CD4-positive, alpha-beta memory T cell (primary cell): ENCODE measurements at regions not wholly inside any gene's neighbourhood (a gene's known extent, or its start where the extent isn't known, plus 50 kb on each side); places are given as distances from the start of the nearest gene placed in this dataset.
"Not testable (repeated sequence)": the region's sequence is repeated elsewhere in the genome, so short reads cannot be mapped to it uniquely, and the experiment has no call there.

Experiments
- CTCF ChIA-PET: fragments of 350-600 bp; sonication (Branson Sonifier 250); formaldehyde crosslinking; loops from one replicate; lab custom pipeline; 2021; ENCODE audit warnings: inconsistent platforms; ENCODE audit not compliant: partially characterized antibody; lab: Charles Lee
- POLR2A ChIA-PET: fragments of 350-600 bp; sonication (Branson Sonifier 250); formaldehyde crosslinking; loops from one replicate; lab custom pipeline; 2021; ENCODE audit not compliant: partially characterized antibody; lab: Charles Lee
- DNase-seq, 5 donors: peaks; one replicate each; pipeline versions ENCODE4 v3.0.0 to v3.0.0-alpha.2; 2020 to 2022; ENCODE audit warnings: mixed read lengths in 1 of 5
- H3K27ac ChIP-seq: one replicate; pipeline ENCODE4 v1.7.0; 2013; ENCODE audit warnings: low read depth, low read length
- H3K27me3 ChIP-seq: 2 replicates; pipeline ENCODE4 v1.7.0; 2013; ENCODE audit warnings: mild to moderate bottlenecking, low read length, moderate library complexity; ENCODE audit not compliant: insufficient read depth
- H3K36me3 ChIP-seq: 2 replicates; pipeline ENCODE4 v1.7.0; 2013; ENCODE audit warnings: mild to moderate bottlenecking, low read length, moderate library complexity; ENCODE audit not compliant: insufficient read depth
- H3K4me1 ChIP-seq: 2 replicates; pipeline ENCODE4 v1.7.0; 2013; ENCODE audit warnings: mild to moderate bottlenecking, low read length, moderate library complexity; ENCODE audit not compliant: insufficient read depth
- H3K4me3 ChIP-seq, 2 donors: one replicate each; pipeline ENCODE4 v1.7.0; 2013; ENCODE audit warnings: low read length in 2 of 2, mild to moderate bottlenecking in 1 of 2
- H3K9me3 ChIP-seq, 2 donors: one replicate each; pipeline ENCODE4 v1.7.0; 2013; ENCODE audit warnings: low read length in 2 of 2, control low read depth in 1 of 2; ENCODE audit not compliant: control insufficient read depth in 1 of 2
- H3K27ac Mint-ChIP-seq, 7 donors: one replicate each; pipeline ENCODE4 v1.8.0; 2020 to 2021; ENCODE audit warnings: mixed read lengths in 7 of 7, mild to moderate bottlenecking in 6 of 7, inconsistent platforms in 3 of 7, moderate library complexity in 3 of 7
- H3K27me3 Mint-ChIP-seq, 2 donors: one replicate each; pipeline ENCODE4 v1.8.0; 2020 to 2021; ENCODE audit warnings: mixed read lengths in 2 of 2
- H3K36me3 Mint-ChIP-seq, 2 donors: one replicate each; pipeline ENCODE4 v1.8.0; 2020 to 2021; ENCODE audit warnings: mixed read lengths in 2 of 2, inconsistent platforms in 1 of 2, mild to moderate bottlenecking in 1 of 2
- H3K4me1 Mint-ChIP-seq, 4 donors: one replicate each; pipeline ENCODE4 v1.8.0; 2020 to 2021; ENCODE audit warnings: mixed read lengths in 4 of 4, mild to moderate bottlenecking in 1 of 4
- H3K4me3 Mint-ChIP-seq, 8 donors: one replicate each; pipeline ENCODE4 v1.8.0; 2020 to 2021; ENCODE audit warnings: mixed read lengths in 8 of 8, mild to moderate bottlenecking in 7 of 8, moderate library complexity in 6 of 8, inconsistent platforms in 3 of 8
- H3K9me3 Mint-ChIP-seq, 8 donors: one replicate each; pipeline ENCODE4 v1.8.0; 2020 to 2021; ENCODE audit warnings: mixed read lengths in 8 of 8, mild to moderate bottlenecking in 5 of 8, inconsistent platforms in 3 of 8, moderate library complexity in 1 of 8
- intact Hi-C: fragments of 100-400 bp; cut with micrococcal nuclease; formaldehyde crosslinking; loops from one replicate; pipeline ENCODE4 v1.15.1; 2023

GRCh38 chr1:209202321-209202720 is 381.2 kb upstream of the CAMK1G start:
- H3K36me3 Mint-ChIP-seq, H3K36me3 ChIP-seq, H3K4me1 ChIP-seq, H3K4me3 ChIP-seq, H3K9me3 Mint-ChIP-seq, intact Hi-C loops, H3K9me3 ChIP-seq, H3K27me3 ChIP-seq, DNase-seq, H3K4me1 Mint-ChIP-seq, H3K4me3 Mint-ChIP-seq, H3K27ac ChIP-seq, H3K27ac Mint-ChIP-seq, POLR2A ChIA-PET: not testable (repeated sequence)
- CTCF ChIA-PET: interaction anchor here (1.1 to 2.8 kb wide), 5 partner anchors 10 to 364 kb away, joined by 4 to 13 read pairs (median 5); no protein-coding TSS in a partner anchor
- H3K27me3 Mint-ChIP-seq: peaks cover 12 to 31% of the 10 kb centered on the region in 2 donors

DNA sequence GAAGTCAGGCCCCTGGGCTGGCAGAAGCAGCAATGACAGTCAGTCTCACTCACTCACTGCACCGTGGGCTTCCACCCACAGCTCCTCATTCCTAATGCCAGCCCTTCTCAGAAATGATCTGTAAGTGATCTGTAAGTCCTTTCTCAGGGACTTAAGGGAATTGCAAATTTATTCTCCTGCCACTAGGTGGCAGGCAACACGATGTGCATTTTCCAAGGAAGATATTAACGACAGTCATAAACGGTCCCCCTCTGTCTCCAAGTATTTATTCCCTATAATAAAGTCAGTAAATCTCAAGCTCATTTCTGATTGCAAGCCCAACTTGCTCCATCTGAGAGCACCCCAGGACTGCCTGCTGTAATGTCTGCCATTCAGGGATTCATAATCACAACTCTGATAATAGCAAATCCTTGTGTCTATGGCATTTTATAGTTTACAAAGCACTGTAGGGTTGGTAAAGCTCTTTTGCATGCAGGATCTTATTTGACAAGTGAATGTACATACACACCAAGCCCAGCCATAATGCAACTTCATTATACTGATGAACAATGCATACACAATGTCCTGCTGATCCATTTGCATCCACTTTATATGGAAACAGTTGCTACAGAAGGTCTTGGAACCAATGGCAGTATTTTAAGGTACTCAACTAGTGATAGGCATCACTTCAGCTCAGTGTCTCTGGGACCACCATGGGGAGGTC is 380.5 kb upstream of the CAMK1G start:
- H3K27ac ChIP-seq: no peak overlapping the region
- Mint-ChIP-seq H3K36me3 (no peaks in the 10 kb centered on the region), H3K27me3 (peaks cover 13 to 35% of the 10 kb centered on the region in 2 donors), H3K27ac (no peak overlapping the region), H3K9me3 (peaks cover 0 to 4% (median 0%) of the 10 kb centered on the region in 8 donors), H3K4me3 (no peak overlapping the region), H3K4me1 (peaks cover 0 to 5% (median 2%) of the 10 kb centered on the region in 4 donors)
- H3K4me1 ChIP-seq: no peaks in the 10 kb centered on the region
- DNase-seq: peak in 2 of 5 donors; percentile 4
- no peaks in the 10 kb centered on the region for H3K9me3 ChIP-seq
- ChIA-PET CTCF (interaction anchor here (1.1 to 2.8 kb wide), 6 partner anchors 11 to 364 kb away, joined by 4 to 13 read pairs (median 6); no protein-coding TSS in a partner anchor), POLR2A (no interaction called here)
- no peaks in the 10 kb centered on the region for H3K36me3 ChIP-seq
- intact Hi-C loops: no loop called here
- H3K27me3 ChIP-seq: peaks cover under 1% of the 10 kb centered on the region
- H3K4me3 ChIP-seq: no peak overlapping the region

DNA sequence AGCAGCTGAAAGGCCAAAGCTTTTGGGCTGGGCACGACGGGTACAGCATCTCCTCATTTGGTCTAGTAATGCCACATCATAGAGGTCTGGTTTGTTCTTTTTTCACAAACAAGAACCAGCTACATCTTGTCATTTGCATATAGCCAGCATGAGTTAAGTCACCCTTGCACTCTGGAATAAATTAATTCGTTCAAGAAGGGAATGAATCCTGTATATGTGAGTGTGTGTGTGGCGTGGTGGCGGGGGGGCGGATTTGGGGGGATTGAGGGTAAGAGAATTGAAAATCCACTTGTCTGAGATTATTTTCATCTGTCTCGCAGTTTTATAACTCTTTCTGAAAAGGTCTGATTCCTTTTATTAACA is 380.0 kb upstream of the CAMK1G start:
- Mint-ChIP-seq H3K9me3 (peaks cover 0 to 3% (median 0%) of the 10 kb centered on the region in 8 donors), H3K27me3 (peaks cover 17 to 35% of the 10 kb centered on the region in 2 donors), H3K36me3 (no peaks in the 10 kb centered on the region), H3K4me3 (no peak overlapping the region), H3K4me1 (peaks cover 0 to 6% (median 2%) of the 10 kb centered on the region in 4 donors), H3K27ac (no peak overlapping the region)
- POLR2A ChIA-PET: no interaction called here
- intact Hi-C loops: no loop called here
- Histone ChIP-seq H3K4me3 (no peak overlapping the region), H3K9me3 (no peaks in the 10 kb centered on the region), H3K27ac (no peak overlapping the region), H3K27me3 (peaks cover 5% of the 10 kb centered on the region), H3K4me1 (no peaks in the 10 kb centered on the region), H3K36me3 (no peaks in the 10 kb centered on the region)
- no peak for DNase-seq
- CTCF ChIA-PET: interaction anchor here (1.2 to 2.8 kb wide), 5 partner anchors 11 to 363 kb away, joined by 4 to 13 read pairs (median 6); no protein-coding TSS in a partner anchor

- Mint-ChIP-seq H3K27me3 (peaks cover 26 to 37% of the 10 kb centered on the region in 2 donors), H3K4me1 (peaks cover 0 to 6% (median 2%) of the 10 kb centered on the region in 4 donors), H3K36me3 (no peaks in the 10 kb centered on the region), H3K9me3 (no peaks in the 10 kb centered on the region), H3K27ac (no peak overlapping the region), H3K4me3 (no peak overlapping the region)
- Histone ChIP-seq H3K4me1 (no peaks in the 10 kb centered on the region), H3K27ac (no peak overlapping the region), H3K36me3 (no peaks in the 10 kb centered on the region), H3K27me3 (peaks cover 7% of the 10 kb centered on the region), H3K4me3 (no peak overlapping the region), H3K9me3 (no peaks in the 10 kb centered on the region)
- POLR2A ChIA-PET: no interaction called here
- no peak for DNase-seq
- intact Hi-C loops: no loop called here
- CTCF ChIA-PET: no interaction called here
These were observed 378.5 kb upstream of the CAMK1G start for GRCh38 chr1:209205039-209205438.

DNA sequence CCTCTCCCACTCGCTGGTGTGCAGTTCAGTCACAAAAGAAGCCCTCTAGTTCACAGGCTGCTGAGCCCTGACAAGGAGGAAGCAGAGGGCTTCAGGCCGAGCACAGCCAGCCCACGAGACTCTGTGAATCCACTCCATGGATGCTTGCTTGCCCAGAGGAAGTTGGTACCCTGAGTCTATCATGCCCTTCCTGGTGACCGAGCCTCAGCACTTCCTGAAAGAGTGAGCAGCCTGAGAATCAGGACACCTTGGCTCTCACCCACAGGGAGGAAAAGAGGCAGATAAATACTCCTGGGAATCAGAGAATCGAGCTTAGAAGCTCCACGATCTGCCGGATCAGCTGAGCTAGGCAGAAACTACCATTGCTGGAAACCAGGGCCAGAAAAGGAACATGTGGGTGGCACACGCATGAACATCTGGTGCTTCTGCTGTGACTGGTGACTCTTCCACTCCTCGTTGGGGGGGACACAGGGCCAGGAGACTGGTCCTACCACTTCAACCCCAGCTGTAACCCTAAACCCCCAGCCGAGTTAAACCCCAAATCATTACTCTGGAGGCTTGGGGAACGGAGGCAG is 376.3 kb upstream of the CAMK1G start:
- no peaks in the 10 kb centered on the region for H3K4me1 ChIP-seq
- Mint-ChIP-seq H3K27ac (no peak overlapping the region), H3K4me1 (peaks cover 0 to 6% (median 2%) of the 10 kb centered on the region in 4 donors), H3K4me3 (no peak overlapping the region), H3K36me3 (no peaks in the 10 kb centered on the region), H3K27me3 (peaks cover 31 to 42% of the 10 kb centered on the region in 2 donors), H3K9me3 (no peaks in the 10 kb centered on the region)
- H3K36me3 ChIP-seq: no peaks in the 10 kb centered on the region
- peaks cover 7% of the 10 kb centered on the region for H3K27me3 ChIP-seq
- no peaks in the 10 kb centered on the region for H3K9me3 ChIP-seq
- ChIA-PET POLR2A (no interaction called here), CTCF (interaction anchor here (0.8 to 1.4 kb wide), 3 partner anchors 9 to 41 kb away, joined by 3 to 5 read pairs (median 3); no protein-coding TSS in a partner anchor)
- DNase-seq: no peak
- no peak overlapping the region for H3K27ac ChIP-seq
- intact Hi-C loops: no loop called here
- H3K4me3 ChIP-seq: no peak overlapping the region

GRCh38 chr1:209207701-209208286 is 375.7 kb upstream of the CAMK1G start:
- intact Hi-C loops: no loop called here
- H3K27me3 Mint-ChIP-seq: peaks cover 31 to 44% of the 10 kb centered on the region in 2 donors
- POLR2A ChIA-PET: no interaction called here

GRCh38 chr1:209208648-209209047 is 374.9 kb upstream of the CAMK1G start:
- peaks cover 31 to 44% of the 10 kb centered on the region in 2 donors for H3K27me3 Mint-ChIP-seq
- H3K27ac Mint-ChIP-seq: no peak overlapping the region
- DNase-seq: no peak
- no peaks in the 10 kb centered on the region for H3K36me3 Mint-ChIP-seq
- Histone ChIP-seq H3K4me1 (no peaks in the 10 kb centered on the region), H3K27me3 (peaks cover 7% of the 10 kb centered on the region), H3K9me3 (no peaks in the 10 kb centered on the region), H3K4me3 (no peak overlapping the region), H3K27ac (no peak overlapping the region), H3K36me3 (no peaks in the 10 kb centered on the region)
- no peak overlapping the region for H3K4me3 Mint-ChIP-seq
- ChIA-PET CTCF (interaction anchor here (1.2 to 1.6 kb wide), 2 partner anchors 11 to 357 kb away, joined by 3 read pairs; no protein-coding TSS in a partner anchor), POLR2A (no interaction called here)
- H3K9me3 Mint-ChIP-seq: peaks cover 0 to 1% (median 0%) of the 10 kb centered on the region in 8 donors
- intact Hi-C loops: no loop called here
- H3K4me1 Mint-ChIP-seq: peaks cover 0 to 6% (median 2%) of the 10 kb centered on the region in 4 donors

More at GRCh38 chr1:209207701-209208286, 375.7 kb upstream of the CAMK1G start:
- Mint-ChIP-seq H3K36me3 (no peaks in the 10 kb centered on the region), H3K9me3 (peaks cover 0 to 1% (median 0%) of the 10 kb centered on the region in 8 donors), H3K27ac (peak overlapping the region in 1 of 7 donors; percentile 11), H3K4me1 (peaks cover 0 to 6% (median 2%) of the 10 kb centered on the region in 4 donors), H3K4me3 (peak overlapping the region in 1 of 8 donors; percentile 9)
- Histone ChIP-seq H3K4me1 (no peaks in the 10 kb centered on the region), H3K27me3 (peaks cover 7% of the 10 kb centered on the region), H3K4me3 (no peak overlapping the region), H3K27ac (no peak overlapping the region), H3K9me3 (no peaks in the 10 kb centered on the region), H3K36me3 (no peaks in the 10 kb centered on the region)
- no peak for DNase-seq
- CTCF ChIA-PET: interaction anchor here (0.8 to 1.6 kb wide), 4 partner anchors 10 to 358 kb away, joined by 3 to 5 read pairs (median 3); no protein-coding TSS in a partner anchor
